ENCODE measurements at regions not wholly inside any gene's neighbourhood (a gene's known extent, or its start where the extent isn't known, plus 50 kb on each side); places are given as distances from the start of the nearest gene placed in this dataset.

DNA sequence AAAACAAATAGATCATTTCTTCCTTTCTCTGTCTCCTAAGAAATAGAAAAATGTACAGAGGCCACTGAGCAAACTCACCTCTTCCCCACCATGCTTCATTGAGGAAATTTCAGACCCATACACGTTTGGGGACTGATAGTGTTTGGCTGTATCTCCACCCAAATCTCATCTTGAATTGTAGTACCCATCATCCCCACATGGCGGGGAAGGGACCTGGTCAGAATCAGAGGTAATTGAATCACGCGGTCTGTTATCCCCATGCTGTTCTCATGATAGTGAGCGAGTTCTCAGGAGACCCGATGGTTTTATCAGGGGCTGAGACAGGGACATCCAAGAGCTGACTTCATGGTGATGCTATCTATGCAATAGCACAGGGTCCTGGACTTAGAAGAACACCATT, 1655.8 kb downstream of the MAT2B start:
- TF ChIP-seq EZH2 (IDR thresholded peaks at IDR 0.05): no peak
- TF ChIP-seq POLR2AphosphoS5 (IDR thresholded peaks at IDR 0.05; ENCODE audit: borderline replicate concordance, low read depth, low read length): no peak
- no peak for TF ChIP-seq FOXP2 (optimal IDR thresholded peaks at IDR 0.05; ENCODE audit: control extremely low read depth, extremely low read length, insufficient read depth)
